NCI-H460 (cell line): ENCODE measurements at regions not wholly inside any gene's neighbourhood (a gene's known extent, or its start where the extent isn't known, plus 50 kb on each side); places are given as distances from the start of the nearest gene placed in this dataset.

ENCODE experiments used
- small RNA-seq, 2 experiments: library from RNA; depleted of rRNA; stranded (forward); fragments of <200 nt; gene quantifications; one replicate each; pipeline ENCODE3, GENCODE V24; 2014

Small RNA genes lying in the stretch of these regions (small RNA-seq; reads per million reads assigned to genes)
- gene AL139135.1, result 0 reads per million in 2 experiments
- 0 reads per million in 2 experiments for gene AL713866.2
